ENCODE measurements at regions not wholly inside any gene's neighbourhood (a gene's known extent, or its start where the extent isn't known, plus 50 kb on each side); places are given as distances from the start of the nearest gene placed in this dataset.

DNA sequence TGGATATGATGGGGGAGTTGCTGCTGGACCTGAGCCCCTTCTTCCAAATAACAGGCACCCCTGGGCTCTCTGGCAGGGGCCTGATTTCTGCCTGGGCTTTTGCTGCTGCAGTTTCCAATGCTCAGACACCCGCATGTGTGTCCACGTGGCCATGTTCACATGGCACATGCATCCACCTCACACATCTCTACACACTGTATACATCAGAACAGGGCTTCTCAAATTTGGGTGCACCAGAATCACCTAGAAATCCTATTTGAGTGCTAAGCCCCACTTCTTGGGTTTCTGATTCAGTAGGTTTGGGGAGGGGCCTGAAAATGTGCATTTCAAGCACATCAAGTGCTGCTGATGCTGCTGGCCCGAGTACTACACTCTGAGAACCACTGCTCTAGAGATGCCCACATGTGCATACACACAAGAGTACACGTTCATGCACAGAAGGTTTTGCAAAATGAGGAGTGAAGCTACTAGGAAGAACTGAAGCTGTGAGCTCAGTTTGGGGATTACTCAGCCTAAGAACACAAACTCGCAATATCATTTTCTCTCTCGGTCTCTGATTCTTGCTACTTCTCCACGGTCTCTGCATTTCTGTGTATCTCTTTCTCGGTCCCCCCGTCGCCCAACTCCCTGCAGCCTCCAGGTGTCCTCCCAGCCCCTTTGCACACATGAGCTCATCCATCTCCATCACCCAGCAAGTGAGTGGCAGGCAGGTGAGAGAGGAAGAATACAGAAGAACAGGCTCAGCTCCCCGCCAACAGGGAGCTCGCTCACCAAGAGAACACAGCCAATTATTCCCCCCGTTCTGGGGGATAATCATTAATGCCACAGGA is 97.0 kb downstream of the PCDH1 start:
- no peak for TF ChIP-seq CREB1 (IDR thresholded peaks at IDR 0.05; ENCODE audit: low read depth)
- no peak for TF ChIP-seq FOXM1 (IDR thresholded peaks at IDR 0.05; ENCODE audit: borderline replicate concordance, low read depth)
- TF ChIP-seq, protein P1, sequence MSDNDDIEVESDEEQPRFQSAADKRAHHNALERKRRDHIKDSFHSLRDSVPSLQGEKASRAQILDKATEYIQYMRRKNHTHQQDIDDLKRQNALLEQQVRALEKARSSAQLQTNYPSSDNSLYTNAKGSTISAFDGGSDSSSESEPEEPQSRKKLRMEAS (IDR thresholded peaks at IDR 0.05): no peak
- no peak for TF ChIP-seq TAF1 (IDR thresholded peaks at IDR 0.05; ENCODE audit: low read depth)
- no peak for TF ChIP-seq EP300 (IDR thresholded peaks at IDR 0.05; ENCODE audit: borderline replicate concordance)

All from Ishikawa (cell line).